GM23338 (cell line): ENCODE measurements at regions not wholly inside any gene's neighbourhood (a gene's known extent, or its start where the extent isn't known, plus 50 kb on each side); places are given as distances from the start of the nearest gene placed in this dataset.

Experiments
- ATAC-seq: fragments of 200-7000 bp; cut with Tn5 transposase; 3 replicates; pipeline ENCODE4 v1.9.1; 2020
- DNase-seq: peaks from one replicate; pipeline ENCODE4 v3.0.0-alpha.2; 2015; ENCODE audit warnings: low spot score
- H2AFZ ChIP-seq: fragments of 200-600 bp; sonication (generic); 2 replicates; pipeline ENCODE4 v1.8.0; 2016; ENCODE audit warnings: antibody characterized with exemption, mild to moderate bottlenecking, moderate library complexity
- H3F3A ChIP-seq: fragments of 200-600 bp; sonication (generic); replicated peaks from 2 replicates; pipeline ENCODE4 v1.8.0; 2017; ENCODE audit warnings: antibody characterized with exemption, mixed run types, low read depth
- H3K27ac ChIP-seq: fragments of 200-600 bp; sonication (generic); 2 replicates; pipeline ENCODE4 v1.6.1; 2016; ENCODE audit warnings: low read depth
- H3K27me3 ChIP-seq: fragments of 200-600 bp; sonication (generic); 2 replicates; pipeline ENCODE4 v1.8.0; 2016; ENCODE audit warnings: mild to moderate bottlenecking, mixed run types, moderate library complexity; ENCODE audit not compliant: insufficient read depth
- H3K36me3 ChIP-seq: fragments of 200-600 bp; sonication (generic); 2 replicates; pipeline ENCODE4 v1.8.0; 2016; ENCODE audit warnings: mild to moderate bottlenecking; ENCODE audit not compliant: insufficient read depth
- H3K4me1 ChIP-seq: fragments of 200-600 bp; sonication (generic); 2 replicates; pipeline ENCODE4 v1.8.0; 2016; ENCODE audit warnings: mild to moderate bottlenecking, moderate library complexity; ENCODE audit not compliant: insufficient read depth
- H3K4me2 ChIP-seq: fragments of 200-600 bp; sonication (generic); 2 replicates; pipeline ENCODE4 v1.7.1; 2017; ENCODE audit warnings: mixed run types
- H3K4me3 ChIP-seq: fragments of 200-600 bp; sonication (generic); 2 replicates; pipeline ENCODE4 v1.6.1; 2016; ENCODE audit warnings: mixed run types
- H3K79me2 ChIP-seq: fragments of 200-600 bp; sonication (generic); replicated peaks from 2 replicates; pipeline ENCODE4 v1.8.0; 2017; ENCODE audit warnings: mild to moderate bottlenecking; ENCODE audit not compliant: insufficient read depth
- H3K9me2 ChIP-seq: fragments of 200-600 bp; sonication (generic); 2 replicates; pipeline ENCODE4 v1.8.0; 2017; ENCODE audit not compliant: insufficient read depth
- H4K20me1 ChIP-seq: fragments of 200-600 bp; sonication (generic); replicated peaks from 2 replicates; pipeline ENCODE4 v1.8.0; 2017; ENCODE audit warnings: mild to moderate bottlenecking; ENCODE audit not compliant: insufficient read depth
- H3K27ac Mint-ChIP-seq: 2 replicates; pipeline ENCODE4 v1.8.0; 2020; ENCODE audit warnings: inconsistent platforms, mild to moderate bottlenecking, moderate library complexity, mixed read lengths
- H3K27me3 Mint-ChIP-seq: 3 replicates; pipeline ENCODE4 v1.8.0; 2022; ENCODE audit warnings: low read depth, mild to moderate bottlenecking, moderate library complexity, mixed read lengths, inconsistent platforms; ENCODE audit not compliant: insufficient read depth, poor library complexity
- H3K36me3 Mint-ChIP-seq: 3 replicates; pipeline ENCODE4 v1.8.0; 2021; ENCODE audit warnings: low read depth, mild to moderate bottlenecking, inconsistent platforms, moderate library complexity, mixed read lengths
- H3K4me1 Mint-ChIP-seq: 3 replicates; pipeline ENCODE4 v1.8.0; 2020; ENCODE audit warnings: mild to moderate bottlenecking, inconsistent platforms, mixed read lengths
- H3K4me3 Mint-ChIP-seq: 3 replicates; pipeline ENCODE4 v1.8.0; 2021; ENCODE audit warnings: moderate library complexity, mild to moderate bottlenecking, inconsistent platforms, mixed read lengths
- H3K9me3 Mint-ChIP-seq: 3 replicates; pipeline ENCODE4 v1.8.0; 2020; ENCODE audit warnings: moderate library complexity, mild to moderate bottlenecking, inconsistent platforms, mixed read lengths
- CREB1 ChIP-seq: fragments of 250-450 bp; sonication (Bioruptor Pico); IDR thresholded peaks from 2 replicates; pipeline ENCODE4 v1.5.0; 2020; ENCODE audit warnings: low read depth, mild to moderate bottlenecking, moderate library complexity
- EZH2 ChIP-seq: fragments of 200-600 bp; sonication (generic); IDR thresholded peaks from one replicate; pipeline ENCODE4 v1.8.0; 2017; ENCODE audit warnings: antibody characterized with exemption, mild to moderate bottlenecking, low read depth; ENCODE audit not compliant: unreplicated experiment
- JUNB ChIP-seq: IDR thresholded peaks from one replicate; pipeline ENCODE4 v1.6.1; 2016; ENCODE audit warnings: antibody characterized with exemption; ENCODE audit not compliant: unreplicated experiment
- STAT1 ChIP-seq: IDR thresholded peaks from one replicate; pipeline ENCODE4 v1.6.1; 2016; ENCODE audit warnings: antibody characterized with exemption; ENCODE audit not compliant: unreplicated experiment
- ZNF114 ChIP-seq: fragments of 250-450 bp; sonication (Bioruptor Pico); IDR thresholded peaks from 2 replicates; pipeline ENCODE4 v1.5.0; 2020; ENCODE audit warnings: mild to moderate bottlenecking, moderate library complexity
- ZNF331 ChIP-seq: fragments of 250-450 bp; sonication (Bioruptor Pico); IDR thresholded peaks from 2 replicates; pipeline ENCODE4 v1.5.0; 2020; ENCODE audit warnings: low read depth, mild to moderate bottlenecking, moderate library complexity
- TF ChIP-seq, protein P1 (sequence below): IDR thresholded peaks from 2 replicates; pipeline ENCODE4 v1.6.1; 2016; ENCODE audit warnings: antibody characterized with exemption
- TF ChIP-seq, protein P2 (sequence below), 2 experiments: fragments of 200-600 bp in 1 of 2; sonication (generic) in 1 of 2; conservative IDR thresholded peaks; 2 replicates each; pipeline versions ENCODE4 v1.5.1 to v1.6.1; 2016 to 2017; ENCODE audit warnings: antibody characterized with exemption in 2 of 2, low read depth in 2 of 2, mild to moderate bottlenecking in 2 of 2, moderate library complexity in 1 of 2
- TF ChIP-seq, protein P3 (sequence below): fragments of 250-450 bp; sonication (Bioruptor Pico); IDR thresholded peaks from 2 replicates; pipeline ENCODE4 v1.5.0; 2020; ENCODE audit warnings: mild to moderate bottlenecking, moderate library complexity
- TF ChIP-seq, protein P4 (sequence below): IDR thresholded peaks from one replicate; pipeline ENCODE4 v1.6.1; 2018; ENCODE audit warnings: antibody characterized with exemption; ENCODE audit not compliant: unreplicated experiment

DNA sequence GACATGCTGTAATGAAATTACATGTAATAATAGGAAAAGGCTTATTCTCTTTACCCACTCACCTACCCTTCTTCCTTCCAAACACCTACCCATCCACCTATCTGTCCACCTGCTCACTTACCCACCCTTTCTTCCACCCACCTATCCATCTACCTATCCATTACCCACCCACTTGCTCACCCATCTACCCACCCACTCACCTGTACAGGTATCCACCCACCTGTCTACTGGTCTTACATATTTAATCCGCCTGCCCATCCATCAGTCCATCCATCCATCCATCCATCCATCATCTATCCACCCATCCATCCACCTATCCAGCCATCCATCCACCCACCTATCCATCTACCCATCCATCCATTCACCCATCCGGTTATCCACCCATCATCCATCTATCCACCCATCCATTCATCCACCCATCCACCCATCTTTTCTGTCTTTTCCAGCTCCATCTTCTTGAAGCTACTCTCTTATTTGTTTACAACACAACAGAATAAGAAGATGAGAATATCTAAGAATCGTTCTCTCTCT lies 133.3 kb upstream of the STX18 start (continued):
- TF ChIP-seq, protein P1, sequence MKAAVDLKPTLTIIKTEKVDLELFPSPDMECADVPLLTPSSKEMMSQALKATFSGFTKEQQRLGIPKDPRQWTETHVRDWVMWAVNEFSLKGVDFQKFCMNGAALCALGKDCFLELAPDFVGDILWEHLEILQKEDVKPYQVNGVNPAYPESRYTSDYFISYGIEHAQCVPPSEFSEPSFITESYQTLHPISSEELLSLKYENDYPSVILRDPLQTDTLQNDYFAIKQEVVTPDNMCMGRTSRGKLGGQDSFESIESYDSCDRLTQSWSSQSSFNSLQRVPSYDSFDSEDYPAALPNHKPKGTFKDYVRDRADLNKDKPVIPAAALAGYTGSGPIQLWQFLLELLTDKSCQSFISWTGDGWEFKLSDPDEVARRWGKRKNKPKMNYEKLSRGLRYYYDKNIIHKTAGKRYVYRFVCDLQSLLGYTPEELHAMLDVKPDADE: no peak
- no peak for TF ChIP-seq ZNF331 (CRISPR knock-in tag)
- no peak for TF ChIP-seq EZH2

DNA sequence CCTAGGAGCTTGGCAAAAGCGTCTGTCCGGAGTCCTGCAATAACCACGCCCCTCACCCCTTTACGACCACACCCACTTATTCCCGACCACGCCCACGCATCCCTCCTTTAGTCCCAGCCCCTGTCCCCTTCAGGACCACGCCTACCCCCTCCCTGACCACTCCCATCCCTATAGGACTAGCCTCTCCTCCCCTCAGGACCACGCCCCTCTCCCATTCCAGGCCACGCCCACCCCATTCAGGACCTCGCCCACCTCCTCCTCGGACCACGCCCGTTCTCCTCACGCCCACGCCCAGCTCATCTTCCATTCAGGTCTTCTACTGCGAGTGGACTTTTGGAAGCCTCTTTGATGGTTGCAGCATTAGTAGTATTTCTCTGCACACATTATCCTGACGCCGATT lies 131.2 kb upstream of the STX18 start:
- no peaks in the 10 kb centered on the region; the same call in 2 of the 3 replicates for H3K9me3 Mint-ChIP-seq
- Histone ChIP-seq H3K79me2 (no peaks in the 10 kb centered on the region), H3K4me1 (peaks cover 33% of the 10 kb centered on the region), H2AFZ (no peak overlapping the region), H3K36me3 (no peaks in the 10 kb centered on the region), H3K27ac (no peak overlapping the region), H3K9me2 (no peaks in the 10 kb centered on the region), H3K4me2 (peak overlapping the region; percentile 69), H3F3A (peaks cover 10% of the 10 kb centered on the region; the same call in 1 of the 2 replicates), H3K27me3 (0 out of 2 replicates have a peak, but pooled peaks cover 5% of the 10 kb centered on the region), H3K4me3 (peak overlapping the region; percentile 33), H4K20me1 (no peaks in the 10 kb centered on the region; the same call in 1 of the 2 replicates)
- peak; percentile 99 for DNase-seq
- TF ChIP-seq, protein P1: no peak
- TF ChIP-seq, protein P2, sequence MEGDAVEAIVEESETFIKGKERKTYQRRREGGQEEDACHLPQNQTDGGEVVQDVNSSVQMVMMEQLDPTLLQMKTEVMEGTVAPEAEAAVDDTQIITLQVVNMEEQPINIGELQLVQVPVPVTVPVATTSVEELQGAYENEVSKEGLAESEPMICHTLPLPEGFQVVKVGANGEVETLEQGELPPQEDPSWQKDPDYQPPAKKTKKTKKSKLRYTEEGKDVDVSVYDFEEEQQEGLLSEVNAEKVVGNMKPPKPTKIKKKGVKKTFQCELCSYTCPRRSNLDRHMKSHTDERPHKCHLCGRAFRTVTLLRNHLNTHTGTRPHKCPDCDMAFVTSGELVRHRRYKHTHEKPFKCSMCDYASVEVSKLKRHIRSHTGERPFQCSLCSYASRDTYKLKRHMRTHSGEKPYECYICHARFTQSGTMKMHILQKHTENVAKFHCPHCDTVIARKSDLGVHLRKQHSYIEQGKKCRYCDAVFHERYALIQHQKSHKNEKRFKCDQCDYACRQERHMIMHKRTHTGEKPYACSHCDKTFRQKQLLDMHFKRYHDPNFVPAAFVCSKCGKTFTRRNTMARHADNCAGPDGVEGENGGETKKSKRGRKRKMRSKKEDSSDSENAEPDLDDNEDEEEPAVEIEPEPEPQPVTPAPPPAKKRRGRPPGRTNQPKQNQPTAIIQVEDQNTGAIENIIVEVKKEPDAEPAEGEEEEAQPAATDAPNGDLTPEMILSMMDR (conservative IDR thresholded peaks at IDR 0.05; ENCODE audit: low read depth in 2 of 2): no peak
- TF ChIP-seq JUNB (no peak), STAT1 (no peak), CREB1 (CRISPR knock-in tag) (no peak), ZNF331 (CRISPR knock-in tag) (no peak), ZNF114 (CRISPR knock-in tag) (no peak), EZH2 (no peak)
- TF ChIP-seq, protein P3, sequence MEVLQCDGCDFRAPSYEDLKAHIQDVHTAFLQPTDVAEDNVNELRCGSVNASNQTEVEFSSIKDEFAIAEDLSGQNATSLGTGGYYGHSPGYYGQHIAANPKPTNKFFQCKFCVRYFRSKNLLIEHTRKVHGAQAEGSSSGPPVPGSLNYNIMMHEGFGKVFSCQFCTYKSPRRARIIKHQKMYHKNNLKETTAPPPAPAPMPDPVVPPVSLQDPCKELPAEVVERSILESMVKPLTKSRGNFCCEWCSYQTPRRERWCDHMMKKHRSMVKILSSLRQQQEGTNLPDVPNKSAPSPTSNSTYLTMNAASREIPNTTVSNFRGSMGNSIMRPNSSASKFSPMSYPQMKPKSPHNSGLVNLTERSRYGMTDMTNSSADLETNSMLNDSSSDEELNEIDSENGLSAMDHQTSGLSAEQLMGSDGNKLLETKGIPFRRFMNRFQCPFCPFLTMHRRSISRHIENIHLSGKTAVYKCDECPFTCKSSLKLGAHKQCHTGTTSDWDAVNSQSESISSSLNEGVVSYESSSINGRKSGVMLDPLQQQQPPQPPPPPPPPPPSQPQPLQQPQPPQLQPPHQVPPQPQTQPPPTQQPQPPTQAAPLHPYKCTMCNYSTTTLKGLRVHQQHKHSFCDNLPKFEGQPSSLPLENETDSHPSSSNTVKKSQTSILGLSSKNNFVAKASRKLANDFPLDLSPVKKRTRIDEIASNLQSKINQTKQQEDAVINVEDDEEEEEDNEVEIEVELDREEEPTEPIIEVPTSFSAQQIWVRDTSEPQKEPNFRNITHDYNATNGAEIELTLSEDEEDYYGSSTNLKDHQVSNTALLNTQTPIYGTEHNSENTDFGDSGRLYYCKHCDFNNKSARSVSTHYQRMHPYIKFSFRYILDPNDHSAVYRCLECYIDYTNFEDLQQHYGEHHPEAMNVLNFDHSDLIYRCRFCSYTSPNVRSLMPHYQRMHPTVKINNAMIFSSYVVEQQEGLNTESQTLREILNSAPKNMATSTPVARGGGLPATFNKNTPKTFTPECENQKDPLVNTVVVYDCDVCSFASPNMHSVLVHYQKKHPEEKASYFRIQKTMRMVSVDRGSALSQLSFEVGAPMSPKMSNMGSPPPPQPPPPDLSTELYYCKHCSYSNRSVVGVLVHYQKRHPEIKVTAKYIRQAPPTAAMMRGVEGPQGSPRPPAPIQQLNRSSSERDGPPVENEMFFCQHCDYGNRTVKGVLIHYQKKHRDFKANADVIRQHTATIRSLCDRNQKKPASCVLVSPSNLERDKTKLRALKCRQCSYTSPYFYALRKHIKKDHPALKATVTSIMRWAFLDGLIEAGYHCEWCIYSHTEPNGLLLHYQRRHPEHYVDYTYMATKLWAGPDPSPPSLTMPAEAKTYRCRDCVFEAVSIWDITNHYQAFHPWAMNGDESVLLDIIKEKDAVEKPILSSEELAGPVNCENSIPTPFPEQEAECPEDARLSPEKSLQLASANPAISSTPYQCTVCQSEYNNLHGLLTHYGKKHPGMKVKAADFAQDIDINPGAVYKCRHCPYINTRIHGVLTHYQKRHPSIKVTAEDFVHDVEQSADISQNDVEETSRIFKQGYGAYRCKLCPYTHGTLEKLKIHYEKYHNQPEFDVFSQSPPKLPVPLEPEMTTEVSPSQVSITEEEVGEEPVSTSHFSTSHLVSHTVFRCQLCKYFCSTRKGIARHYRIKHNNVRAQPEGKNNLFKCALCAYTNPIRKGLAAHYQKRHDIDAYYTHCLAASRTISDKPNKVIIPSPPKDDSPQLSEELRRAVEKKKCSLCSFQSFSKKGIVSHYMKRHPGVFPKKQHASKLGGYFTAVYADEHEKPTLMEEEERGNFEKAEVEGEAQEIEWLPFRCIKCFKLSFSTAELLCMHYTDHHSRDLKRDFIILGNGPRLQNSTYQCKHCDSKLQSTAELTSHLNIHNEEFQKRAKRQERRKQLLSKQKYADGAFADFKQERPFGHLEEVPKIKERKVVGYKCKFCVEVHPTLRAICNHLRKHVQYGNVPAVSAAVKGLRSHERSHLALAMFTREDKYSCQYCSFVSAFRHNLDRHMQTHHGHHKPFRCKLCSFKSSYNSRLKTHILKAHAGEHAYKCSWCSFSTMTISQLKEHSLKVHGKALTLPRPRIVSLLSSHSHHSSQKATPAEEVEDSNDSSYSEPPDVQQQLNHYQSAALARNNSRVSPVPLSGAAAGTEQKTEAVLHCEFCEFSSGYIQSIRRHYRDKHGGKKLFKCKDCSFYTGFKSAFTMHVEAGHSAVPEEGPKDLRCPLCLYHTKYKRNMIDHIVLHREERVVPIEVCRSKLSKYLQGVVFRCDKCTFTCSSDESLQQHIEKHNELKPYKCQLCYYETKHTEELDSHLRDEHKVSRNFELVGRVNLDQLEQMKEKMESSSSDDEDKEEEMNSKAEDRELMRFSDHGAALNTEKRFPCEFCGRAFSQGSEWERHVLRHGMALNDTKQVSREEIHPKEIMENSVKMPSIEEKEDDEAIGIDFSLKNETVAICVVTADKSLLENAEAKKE: no peak
- TF ChIP-seq, protein P4, sequence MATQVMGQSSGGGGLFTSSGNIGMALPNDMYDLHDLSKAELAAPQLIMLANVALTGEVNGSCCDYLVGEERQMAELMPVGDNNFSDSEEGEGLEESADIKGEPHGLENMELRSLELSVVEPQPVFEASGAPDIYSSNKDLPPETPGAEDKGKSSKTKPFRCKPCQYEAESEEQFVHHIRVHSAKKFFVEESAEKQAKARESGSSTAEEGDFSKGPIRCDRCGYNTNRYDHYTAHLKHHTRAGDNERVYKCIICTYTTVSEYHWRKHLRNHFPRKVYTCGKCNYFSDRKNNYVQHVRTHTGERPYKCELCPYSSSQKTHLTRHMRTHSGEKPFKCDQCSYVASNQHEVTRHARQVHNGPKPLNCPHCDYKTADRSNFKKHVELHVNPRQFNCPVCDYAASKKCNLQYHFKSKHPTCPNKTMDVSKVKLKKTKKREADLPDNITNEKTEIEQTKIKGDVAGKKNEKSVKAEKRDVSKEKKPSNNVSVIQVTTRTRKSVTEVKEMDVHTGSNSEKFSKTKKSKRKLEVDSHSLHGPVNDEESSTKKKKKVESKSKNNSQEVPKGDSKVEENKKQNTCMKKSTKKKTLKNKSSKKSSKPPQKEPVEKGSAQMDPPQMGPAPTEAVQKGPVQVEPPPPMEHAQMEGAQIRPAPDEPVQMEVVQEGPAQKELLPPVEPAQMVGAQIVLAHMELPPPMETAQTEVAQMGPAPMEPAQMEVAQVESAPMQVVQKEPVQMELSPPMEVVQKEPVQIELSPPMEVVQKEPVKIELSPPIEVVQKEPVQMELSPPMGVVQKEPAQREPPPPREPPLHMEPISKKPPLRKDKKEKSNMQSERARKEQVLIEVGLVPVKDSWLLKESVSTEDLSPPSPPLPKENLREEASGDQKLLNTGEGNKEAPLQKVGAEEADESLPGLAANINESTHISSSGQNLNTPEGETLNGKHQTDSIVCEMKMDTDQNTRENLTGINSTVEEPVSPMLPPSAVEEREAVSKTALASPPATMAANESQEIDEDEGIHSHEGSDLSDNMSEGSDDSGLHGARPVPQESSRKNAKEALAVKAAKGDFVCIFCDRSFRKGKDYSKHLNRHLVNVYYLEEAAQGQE: no peak
- no peaks in the 10 kb centered on the region; the same call in 2 of the 3 replicates for H3K36me3 Mint-ChIP-seq
- H3K27ac Mint-ChIP-seq: no peak overlapping the region
- peak; percentile 87 for ATAC-seq
- H3K4me1 Mint-ChIP-seq: peaks cover 49% of the 10 kb centered on the region
- H3K4me3 Mint-ChIP-seq: peak overlapping the region; percentile 27
- peaks cover 12% of the 10 kb centered on the region for H3K27me3 Mint-ChIP-seq
